ENCODE measurements at regions not wholly inside any gene's neighbourhood (a gene's known extent, or its start where the extent isn't known, plus 50 kb on each side); places are given as distances from the start of the nearest gene placed in this dataset.

DNA sequence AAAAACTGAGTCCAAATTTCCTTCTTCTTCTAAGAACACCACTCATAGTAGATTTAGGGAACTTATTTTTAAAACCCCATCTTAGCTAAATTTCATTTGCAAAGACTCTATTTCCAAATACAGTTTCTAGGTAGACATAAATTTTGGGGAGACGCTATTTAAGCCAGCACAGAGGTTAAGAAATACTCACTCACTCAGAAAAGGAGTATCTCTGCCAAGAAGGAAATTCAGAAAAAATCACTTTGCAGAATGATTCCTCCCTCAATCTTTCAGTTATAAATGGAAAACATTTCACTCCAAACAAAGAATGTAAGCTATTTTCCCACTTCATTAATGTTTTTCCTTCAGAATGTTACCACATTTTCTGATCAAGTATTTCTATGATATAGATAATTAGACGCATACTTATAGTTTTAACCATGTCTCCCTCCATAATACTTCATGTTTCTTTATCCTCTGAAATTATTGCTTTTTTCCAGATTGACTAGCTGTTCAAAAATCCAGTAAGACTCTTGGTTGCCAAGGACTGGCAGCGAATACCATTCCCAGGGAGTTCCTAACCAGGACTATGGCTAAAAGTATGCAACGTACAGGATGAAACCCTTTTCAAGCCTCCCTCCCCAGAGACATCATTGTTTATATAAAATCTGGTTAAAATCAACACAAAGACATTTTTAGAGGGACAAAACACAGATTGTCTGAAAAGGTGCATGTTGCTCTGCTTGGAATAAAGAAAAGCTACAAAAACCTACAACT, 52.5 kb upstream of the RXFP2 start:
- DNase-seq = no peak
- intact Hi-C loops (cut with DNase I) = no loop called here
- H3K4me1 ChIP-seq (ENCODE audit: control insufficient read depth, insufficient read depth, low read length) = no peaks in the 10 kb centered on the region

More for the DNA sequence above, 52.5 kb upstream of the RXFP2 start:
- no peak overlapping the region for H3K27ac ChIP-seq (ENCODE audit: low read length)
- no peak overlapping the region for H3K4me3 ChIP-seq (ENCODE audit: low read length)
- no peaks in the 10 kb centered on the region for H3K9me3 ChIP-seq (ENCODE audit: control insufficient read depth, low read length)
- H3K27me3 ChIP-seq (ENCODE audit: control insufficient read depth, insufficient read depth) = no peaks in the 10 kb centered on the region
- no peak for ATAC-seq
- WGBS = 49% methylated on average over 4 of the region's 4 CpGs
